Hepatocyte (in vitro differentiated cells): ENCODE measurements at regions not wholly inside any gene's neighbourhood (a gene's known extent, or its start where the extent isn't known, plus 50 kb on each side); places are given as distances from the start of the nearest gene placed in this dataset.

Experiments used
- DNase-seq: peaks from one replicate; pipeline ENCODE4 v3.0.0-alpha.2; 2016; ENCODE audit warnings: low spot score
- H2AFZ ChIP-seq: fragments of 200-600 bp; sonication (generic); 2 replicates; pipeline ENCODE4 v1.6.0; 2016; ENCODE audit warnings: antibody characterized with exemption, mild to moderate bottlenecking
- H3K27ac ChIP-seq: fragments of 200-600 bp; sonication (generic); 2 replicates; pipeline ENCODE4 v1.5.1; 2016; ENCODE audit warnings: mild to moderate bottlenecking
- H3K27me3 ChIP-seq: fragments of 200-600 bp; sonication (generic); 2 replicates; pipeline ENCODE4 v1.6.1; 2016
- H3K36me3 ChIP-seq: fragments of 200-600 bp; sonication (generic); replicated peaks from 2 replicates; pipeline ENCODE4 v1.5.1; 2016; ENCODE audit warnings: low read depth; ENCODE audit not compliant: insufficient read depth
- H3K4me1 ChIP-seq: fragments of 200-600 bp; sonication (generic); 2 replicates; pipeline ENCODE4 v1.5.1; 2016; ENCODE audit warnings: mild to moderate bottlenecking, moderate library complexity; ENCODE audit not compliant: insufficient read depth
- H3K4me2 ChIP-seq: fragments of 200-600 bp; sonication (generic); 2 replicates; pipeline ENCODE4 v1.6.0; 2016
- H3K4me3 ChIP-seq: fragments of 200-600 bp; sonication (generic); 2 replicates; pipeline ENCODE4 v1.5.1; 2016; ENCODE audit warnings: mild to moderate bottlenecking
- H3K79me2 ChIP-seq: fragments of 200-600 bp; sonication (generic); 2 replicates; pipeline ENCODE4 v1.6.0; 2017; ENCODE audit warnings: mild to moderate bottlenecking
- H3K9me2 ChIP-seq: fragments of 200-600 bp; sonication (generic); replicated peaks from 2 replicates; pipeline ENCODE4 v1.6.0; 2017; ENCODE audit warnings: mild to moderate bottlenecking; ENCODE audit not compliant: insufficient read depth
- H3K9me3 ChIP-seq: fragments of 200-600 bp; sonication (generic); 2 replicates; pipeline ENCODE4 v1.5.1; 2016; ENCODE audit warnings: low read depth, mild to moderate bottlenecking
- H4K20me1 ChIP-seq: fragments of 200-600 bp; sonication (generic); 2 replicates; pipeline ENCODE4 v1.6.0; 2016; ENCODE audit warnings: mild to moderate bottlenecking; ENCODE audit not compliant: insufficient read depth, poor library complexity, severe bottlenecking
- CTCF ChIP-seq: fragments of 200-600 bp; sonication (generic); IDR thresholded peaks from 2 replicates; pipeline ENCODE4 v1.5.1; 2016; ENCODE audit warnings: antibody characterized with exemption, mild to moderate bottlenecking; ENCODE audit not compliant: poor library complexity
- EZH2 ChIP-seq: fragments of 200-600 bp; sonication (generic); IDR thresholded peaks from 2 replicates; pipeline ENCODE4 v1.6.1; 2016; ENCODE audit warnings: antibody characterized with exemption, mild to moderate bottlenecking, borderline replicate concordance
- EZH2phosphoT487 ChIP-seq: fragments of 200-600 bp; sonication (generic); IDR thresholded peaks from one replicate; pipeline ENCODE4 v1.6.1; 2018; ENCODE audit warnings: antibody characterized with exemption, mild to moderate bottlenecking, low read depth, moderate library complexity; ENCODE audit not compliant: unreplicated experiment, severe bottlenecking
- WGBS: methylation state at CpG from one replicate; pipeline ENCODE4 v1.1.6; 2016; ENCODE audit warnings: low lambda C conversion rate; ENCODE audit errors: missing lambda C conversion rate; 5-methylcytosine and 5-hydroxymethylcytosine counted together

- no peak overlapping the region for H3K27ac ChIP-seq
- H2AFZ ChIP-seq, result no peak overlapping the region
- no peak overlapping the region for H3K4me2 ChIP-seq
- H3K36me3 ChIP-seq, result no peaks in the 10 kb centered on the region
- no peaks in the 10 kb centered on the region for H3K9me3 ChIP-seq
- TF ChIP-seq CTCF (no peak), EZH2 (no peak), EZH2phosphoT487 (no peak)
- WGBS, result 87% methylated on average over 8 of the region's 8 CpGs
- H3K4me3 ChIP-seq, result no peak overlapping the region
- H4K20me1 ChIP-seq, result no peaks in the 10 kb centered on the region
- H3K4me1 ChIP-seq, result peaks cover 9% of the 10 kb centered on the region
- H3K79me2 ChIP-seq, result no peaks in the 10 kb centered on the region
- DNase-seq, result no peak
- H3K27me3 ChIP-seq, result no peaks in the 10 kb centered on the region
- H3K9me2 ChIP-seq, result no peaks in the 10 kb centered on the region
These were observed 140.5 kb downstream of the MIAT start for GRCh38 chr22:26797910-26798309.

GRCh38 chr22:26798462-26799065, 141.2 kb downstream of the MIAT start:
- no peak overlapping the region for H3K4me3 ChIP-seq
- H3K9me3 ChIP-seq, result no peaks in the 10 kb centered on the region
- WGBS, result 84% methylated on average over 17 of the region's 19 CpGs
- no peaks in the 10 kb centered on the region for H3K9me2 ChIP-seq
- H2AFZ ChIP-seq, result no peak overlapping the region
- peaks cover 9% of the 10 kb centered on the region for H3K4me1 ChIP-seq
- no peak for TF ChIP-seq CTCF
- TF ChIP-seq EZH2, result no peak
- TF ChIP-seq EZH2phosphoT487, result no peak
- no peaks in the 10 kb centered on the region for H3K79me2 ChIP-seq
- no peaks in the 10 kb centered on the region for H3K27me3 ChIP-seq
- no peaks in the 10 kb centered on the region for H3K36me3 ChIP-seq
- H3K27ac ChIP-seq, result no peak overlapping the region
- peak; percentile 24 for DNase-seq
- no peaks in the 10 kb centered on the region for H4K20me1 ChIP-seq
- no peak overlapping the region for H3K4me2 ChIP-seq

GRCh38 chr22:26800858-26801257, 143.5 kb downstream of the MIAT start:
- Histone ChIP-seq H3K9me2 (no peaks in the 10 kb centered on the region), H3K79me2 (no peaks in the 10 kb centered on the region), H3K27ac (peak overlapping the region; percentile 63), H3K36me3 (no peaks in the 10 kb centered on the region), H3K27me3 (no peaks in the 10 kb centered on the region), H3K4me2 (peak overlapping the region; percentile 42), H2AFZ (no peak overlapping the region), H3K4me1 (peaks cover 9% of the 10 kb centered on the region), H3K9me3 (no peaks in the 10 kb centered on the region), H3K4me3 (no peak overlapping the region), H4K20me1 (no peaks in the 10 kb centered on the region)
- TF ChIP-seq EZH2phosphoT487, result no peak
- no peak for TF ChIP-seq EZH2
- TF ChIP-seq CTCF, result no peak
- DNase-seq, result peak; percentile 52
- 19% methylated on average over 7 of the region's 7 CpGs for WGBS

- H3K9me2 ChIP-seq, result no peaks in the 10 kb centered on the region
- no peak overlapping the region for H3K4me3 ChIP-seq
- H3K4me1 ChIP-seq, result peaks cover 9% of the 10 kb centered on the region
- DNase-seq, result no peak
- no peaks in the 10 kb centered on the region for H3K79me2 ChIP-seq
- WGBS, result 100% methylated on average over 1 of the region's 1 CpG
- H3K27ac ChIP-seq, result no peak overlapping the region
- H3K27me3 ChIP-seq, result no peaks in the 10 kb centered on the region
- no peaks in the 10 kb centered on the region for H3K9me3 ChIP-seq
- TF ChIP-seq EZH2 (no peak), CTCF (no peak), EZH2phosphoT487 (no peak)
- H2AFZ ChIP-seq, result no peak overlapping the region
- no peaks in the 10 kb centered on the region for H3K36me3 ChIP-seq
- no peaks in the 10 kb centered on the region for H4K20me1 ChIP-seq
- no peak overlapping the region for H3K4me2 ChIP-seq
These were observed 144.1 kb downstream of the MIAT start for GRCh38 chr22:26801449-26801848.
